NB4 (cell line): ENCODE measurements at regions not wholly inside any gene's neighbourhood (a gene's known extent, or its start where the extent isn't known, plus 50 kb on each side); places are given as distances from the start of the nearest gene placed in this dataset.
"Not testable (repeated sequence)": the region's sequence is repeated elsewhere in the genome, so short reads cannot be mapped to it uniquely, and the experiment has no call there.

Source experiments
- POLR2A ChIP-seq: IDR thresholded peaks from 2 replicates; pipeline ENCODE4 v1.6.1; 2011; ENCODE audit warnings: mild to moderate bottlenecking; ENCODE audit not compliant: insufficient read length; ENCODE audit errors: extremely low read depth
- TF ChIP-seq, protein P1 (sequence below): IDR thresholded peaks from one replicate; pipeline ENCODE4 v1.5.1; 2012; ENCODE audit warnings: low read depth, low read length

DNA sequence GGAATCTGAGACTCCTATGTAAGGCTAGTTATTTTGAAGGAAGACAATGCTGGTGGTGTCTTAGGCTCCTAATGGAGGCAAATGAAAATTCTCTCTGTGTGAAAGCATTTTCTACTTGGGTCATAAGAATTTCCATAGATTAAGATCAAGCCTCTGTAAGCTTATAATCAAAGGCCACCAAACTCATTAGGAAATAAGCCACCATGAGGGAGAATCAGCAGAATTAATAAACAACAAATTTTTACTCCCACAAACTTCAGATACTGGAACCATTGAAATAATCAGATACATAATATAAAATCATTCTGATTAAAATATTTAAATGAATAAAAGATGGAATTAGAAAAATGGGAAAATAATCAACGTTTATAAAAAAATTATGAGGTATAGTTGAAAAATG lies 178.7 kb downstream of the NPIPA8 start:
- not testable (repeated sequence) for TF ChIP-seq POLR2A
- TF ChIP-seq, protein P1, sequence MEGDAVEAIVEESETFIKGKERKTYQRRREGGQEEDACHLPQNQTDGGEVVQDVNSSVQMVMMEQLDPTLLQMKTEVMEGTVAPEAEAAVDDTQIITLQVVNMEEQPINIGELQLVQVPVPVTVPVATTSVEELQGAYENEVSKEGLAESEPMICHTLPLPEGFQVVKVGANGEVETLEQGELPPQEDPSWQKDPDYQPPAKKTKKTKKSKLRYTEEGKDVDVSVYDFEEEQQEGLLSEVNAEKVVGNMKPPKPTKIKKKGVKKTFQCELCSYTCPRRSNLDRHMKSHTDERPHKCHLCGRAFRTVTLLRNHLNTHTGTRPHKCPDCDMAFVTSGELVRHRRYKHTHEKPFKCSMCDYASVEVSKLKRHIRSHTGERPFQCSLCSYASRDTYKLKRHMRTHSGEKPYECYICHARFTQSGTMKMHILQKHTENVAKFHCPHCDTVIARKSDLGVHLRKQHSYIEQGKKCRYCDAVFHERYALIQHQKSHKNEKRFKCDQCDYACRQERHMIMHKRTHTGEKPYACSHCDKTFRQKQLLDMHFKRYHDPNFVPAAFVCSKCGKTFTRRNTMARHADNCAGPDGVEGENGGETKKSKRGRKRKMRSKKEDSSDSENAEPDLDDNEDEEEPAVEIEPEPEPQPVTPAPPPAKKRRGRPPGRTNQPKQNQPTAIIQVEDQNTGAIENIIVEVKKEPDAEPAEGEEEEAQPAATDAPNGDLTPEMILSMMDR, result not testable (repeated sequence)
